Endothelial cell of umbilical vein (primary cell): ENCODE measurements at regions not wholly inside any gene's neighbourhood (a gene's known extent, or its start where the extent isn't known, plus 50 kb on each side); places are given as distances from the start of the nearest gene placed in this dataset.

Experiments
- BruUV-seq: library from RNA; stranded (reverse); fragments of 400-500 nt; replicated peaks from 2 replicates; lab custom pipeline; 2021; lab: Mats Ljungman, UMichigan
- CTCF ChIA-PET: fragments of 300-600, 350-600 bp; sonication (Branson Sonifier 250); formaldehyde crosslinking; loops from one replicate; lab custom pipeline; 2021; ENCODE audit warnings: antibody characterized with exemption, inconsistent platforms; lab: Charles Lee
- POLR2A ChIA-PET: fragments of 300-600, 350-600 bp; sonication (Branson Sonifier 250); formaldehyde crosslinking; loops from one replicate; lab custom pipeline; 2021; ENCODE audit warnings: antibody characterized with exemption, inconsistent platforms; lab: Charles Lee
- DNase-seq: peaks from one replicate; pipeline ENCODE4 v3.0.0-alpha.2; 2011; ENCODE audit warnings: low read depth, low spot score
- FAIRE-seq: peaks from 2 replicates; lab custom pipeline; 2011; peaks lifted over from hg19 to GRCh38; lab: Jason Lieb, UNC
- H2AFZ ChIP-seq: 2 replicates; pipeline ENCODE4 v1.6.0; 2012; ENCODE audit warnings: low read depth, low read length, control low read depth, inconsistent platforms
- H3K27ac ChIP-seq: 2 replicates; pipeline ENCODE4 v1.5.1; 2011; ENCODE audit warnings: low read depth, mild to moderate bottlenecking, control low read depth, low read length, moderate library complexity; ENCODE audit not compliant: insufficient read depth
- H3K27me3 ChIP-seq, 2 experiments: 2 replicates each; pipeline versions ENCODE4 v1.6.0 to v1.6.1; 2011; ENCODE audit warnings: low read length in 2 of 2, mixed read lengths in 1 of 2; ENCODE audit not compliant: control insufficient read depth in 2 of 2, insufficient read depth in 2 of 2
- H3K36me3 ChIP-seq, 2 experiments: 2 replicates in 1 of 2; 3 replicates in 1 of 2; pipeline ENCODE4 v1.5.1; 2011; ENCODE audit warnings: low read length in 2 of 2, mild to moderate bottlenecking in 1 of 2, moderate library complexity in 1 of 2; ENCODE audit not compliant: control insufficient read depth in 2 of 2, insufficient read depth in 2 of 2; ENCODE audit errors: extremely low read depth in 1 of 2
- H3K4me1 ChIP-seq: 3 replicates; pipeline ENCODE4 v1.5.1; 2011; ENCODE audit warnings: mild to moderate bottlenecking, low read length; ENCODE audit not compliant: control insufficient read depth, insufficient read depth; ENCODE audit errors: extremely low read depth
- H3K4me2 ChIP-seq: 2 replicates; pipeline ENCODE4 v1.6.1; 2011; ENCODE audit warnings: low read length, control low read depth, mixed read lengths; ENCODE audit not compliant: insufficient read depth
- H3K4me3 ChIP-seq, 3 experiments: fragments of 200-600 bp in 1 of 3; sonication (generic), shearing (Covaris generic) in 1 of 3; replicated peaks in 1 of 3; 2 replicates each; pipeline ENCODE4 v1.5.1; 2011 to 2016; ENCODE audit warnings: control low read depth in 3 of 3, low read length in 3 of 3, mild to moderate bottlenecking in 2 of 3, inconsistent platforms in 1 of 3, low read depth in 1 of 3, moderate library complexity in 1 of 3; ENCODE audit not compliant: insufficient read depth in 1 of 3
- H3K79me2 ChIP-seq: 2 replicates; pipeline ENCODE4 v1.6.0; 2012; ENCODE audit warnings: low read length, inconsistent platforms; ENCODE audit not compliant: control insufficient read depth, insufficient read depth
- H3K9ac ChIP-seq: replicated peaks from 2 replicates; pipeline ENCODE3; 2011; ENCODE audit warnings: low read length, control low read depth; ENCODE audit not compliant: insufficient read depth; ENCODE audit errors: extremely low read depth
- H3K9me1 ChIP-seq: replicated peaks from 3 replicates; pipeline ENCODE4 v1.6.0; 2011; ENCODE audit warnings: mild to moderate bottlenecking, low read length; ENCODE audit not compliant: control insufficient read depth, insufficient read depth; ENCODE audit errors: extremely low read depth
- H3K9me3 ChIP-seq: replicated peaks from 2 replicates; pipeline ENCODE4 v1.5.1; 2012; ENCODE audit warnings: low read length, inconsistent platforms; ENCODE audit not compliant: control insufficient read depth, insufficient read depth
- H4K20me1 ChIP-seq: replicated peaks from 2 replicates; pipeline ENCODE3; 2011; ENCODE audit warnings: mild to moderate bottlenecking, low read length; ENCODE audit not compliant: control insufficient read depth, insufficient read depth; ENCODE audit errors: extremely low read depth
- CTCF ChIP-seq, 2 donors: IDR thresholded peaks; 1 replicate in 1 of 2; 2 replicates in 1 of 2; pipeline ENCODE4 v1.5.1; 2011; ENCODE audit warnings: low read length in 2 of 2, mild to moderate bottlenecking in 2 of 2, moderate library complexity in 2 of 2, control low read depth in 1 of 2, inconsistent platforms in 1 of 2, low read depth in 1 of 2; ENCODE audit not compliant: insufficient read depth in 1 of 2; ENCODE audit errors: extremely low read depth in 1 of 2
- EZH2 ChIP-seq: IDR thresholded peaks from 2 replicates; pipeline ENCODE4 v1.6.1; 2012; ENCODE audit warnings: borderline replicate concordance, low read depth, mild to moderate bottlenecking, moderate library complexity, low read length, inconsistent platforms; ENCODE audit not compliant: severe bottlenecking
- FOS ChIP-seq: IDR thresholded peaks from 2 replicates; pipeline ENCODE4 v1.6.1; 2011; ENCODE audit warnings: mild to moderate bottlenecking, low read length, moderate library complexity, borderline replicate concordance; ENCODE audit not compliant: insufficient read depth
- GATA2 ChIP-seq: IDR thresholded peaks from 2 replicates; pipeline ENCODE4 v1.7.0; 2011; ENCODE audit warnings: low read depth, mild to moderate bottlenecking, moderate library complexity, mixed read lengths, low read length; ENCODE audit not compliant: insufficient read length, insufficient read depth
- MYC ChIP-seq: IDR thresholded peaks from one replicate; pipeline ENCODE4 v1.6.1; 2011; ENCODE audit warnings: mild to moderate bottlenecking, low read depth, low read length
- POLR2A ChIP-seq: IDR thresholded peaks from 2 replicates; pipeline ENCODE4 v1.6.1; 2012; ENCODE audit warnings: low read depth, mild to moderate bottlenecking, control low read depth, low read length
- POLR2AphosphoS5 ChIP-seq: IDR thresholded peaks from 2 replicates; pipeline ENCODE4 v1.6.1; 2012; ENCODE audit warnings: low read depth, mild to moderate bottlenecking, control low read depth, low read length, moderate library complexity; ENCODE audit not compliant: insufficient read depth
- dilution Hi-C: fragments of 300-500 bp; cut with MboI; formaldehyde crosslinking; loops from one replicate; pipeline ENCODE4 v1.15.0; 2019; ENCODE audit warnings: low sequenced_read_pairs; ENCODE audit not compliant: extremely low pct_ligation_motif_present
- intact Hi-C: fragments of 100-400 bp; cut with micrococcal nuclease; formaldehyde crosslinking; loops from one replicate; pipeline ENCODE4 v1.10.0; 2022
- TF ChIP-seq, protein P1 (sequence below): IDR thresholded peaks from 2 replicates; pipeline ENCODE4 v1.6.1; 2011; ENCODE audit not compliant: insufficient read depth, insufficient read length

DNA sequence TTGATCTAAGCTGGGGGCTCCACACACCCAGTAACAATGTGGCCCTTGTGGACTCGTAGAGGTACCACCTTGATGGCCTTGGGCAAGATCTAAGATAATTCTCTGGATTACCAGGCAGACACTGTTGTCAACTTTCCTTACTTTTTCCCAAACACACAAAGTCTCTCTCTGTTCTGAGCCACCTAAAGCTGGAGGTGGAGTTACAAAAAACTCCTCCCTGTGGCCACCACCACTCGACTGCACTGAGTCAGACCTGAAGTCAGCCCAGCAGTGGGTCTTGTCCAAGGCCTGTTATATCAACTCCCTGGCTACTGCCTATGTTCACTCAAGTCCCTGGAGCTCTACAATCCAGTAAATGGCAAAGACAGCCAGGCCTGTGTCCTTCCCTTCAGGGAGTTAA is 70.1 kb upstream of the TECRL start:
- ChIA-PET CTCF (no interaction called here), POLR2A (no interaction called here)
- no TSS peak for BruUV-seq
- no peaks in the 10 kb centered on the region for H4K20me1 ChIP-seq
- no peaks in the 10 kb centered on the region for H3K4me1 ChIP-seq
- H3K4me2 ChIP-seq, result no peak overlapping the region
- intact Hi-C loops, result no loop called here
- no peaks in the 10 kb centered on the region for H3K9me3 ChIP-seq
- H3K9me1 ChIP-seq, result no peaks in the 10 kb centered on the region
- no peaks in the 10 kb centered on the region for H3K36me3 ChIP-seq
- FAIRE-seq, result no peak
- H3K79me2 ChIP-seq, result no peaks in the 10 kb centered on the region
- H2AFZ ChIP-seq, result no peak overlapping the region
- no peak overlapping the region for H3K27ac ChIP-seq
- dilution Hi-C loops, result no loop called here
- H3K27me3 ChIP-seq, result no peaks in the 10 kb centered on the region
- TF ChIP-seq MYC (no peak), CTCF (IDR thresholded peaks at IDR 0.05; ENCODE audit: extremely low read depth in 1 of 2, insufficient read depth in 1 of 2, low read depth in 1 of 2, low read length in 2 of 2) (no peak), GATA2 (no peak), POLR2A (no peak), POLR2AphosphoS5 (no peak), EZH2 (no peak), FOS (no peak)
- TF ChIP-seq, protein P1, sequence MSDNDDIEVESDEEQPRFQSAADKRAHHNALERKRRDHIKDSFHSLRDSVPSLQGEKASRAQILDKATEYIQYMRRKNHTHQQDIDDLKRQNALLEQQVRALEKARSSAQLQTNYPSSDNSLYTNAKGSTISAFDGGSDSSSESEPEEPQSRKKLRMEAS, result no peak
- no peak for DNase-seq
- H3K4me3 ChIP-seq, result no peak overlapping the region
- no peak overlapping the region for H3K9ac ChIP-seq
